RWPE2 (cell line): ENCODE measurements at regions not wholly inside any gene's neighbourhood (a gene's known extent, or its start where the extent isn't known, plus 50 kb on each side); places are given as distances from the start of the nearest gene placed in this dataset.

Source experiments
- ATAC-seq: fragments of 200-7000 bp; cut with Tn5 transposase; 3 replicates; pipeline ENCODE4 v1.9.1; 2021; ENCODE audit warnings: low read depth
- DNase-seq: peaks from one replicate; pipeline ENCODE4 v3.0.0-alpha.2; 2020; ENCODE audit warnings: low spot score
- H3K27ac ChIP-seq: fragments of 450-650 bp; 2 replicates; pipeline ENCODE4 v1.5.1; 2017; ENCODE audit warnings: mild to moderate bottlenecking; ENCODE audit not compliant: poor library complexity, severe bottlenecking
- H3K27me3 ChIP-seq: fragments of 250-450 bp; sonication (Bioruptor Pico); 2 replicates; pipeline ENCODE4 v1.5.1; 2021; ENCODE audit warnings: mild to moderate bottlenecking, moderate library complexity; ENCODE audit not compliant: insufficient read depth, poor library complexity, severe bottlenecking
- H3K36me3 ChIP-seq: fragments of 250-450 bp; sonication (Bioruptor Pico); 2 replicates; pipeline ENCODE4 v1.5.1; 2020; ENCODE audit warnings: low read depth, mild to moderate bottlenecking, moderate library complexity
- H3K4me1 ChIP-seq: fragments of 250-450 bp; sonication (Bioruptor Pico); 2 replicates; pipeline ENCODE4 v1.5.1; 2021; ENCODE audit warnings: mild to moderate bottlenecking, moderate library complexity; ENCODE audit not compliant: insufficient read depth, poor library complexity, severe bottlenecking
- H3K4me3 ChIP-seq: fragments of 250-450 bp; sonication (Bioruptor Pico); 2 replicates; pipeline ENCODE4 v1.5.1; 2021; ENCODE audit warnings: mild to moderate bottlenecking, moderate library complexity; ENCODE audit not compliant: severe bottlenecking
- H3K9me3 ChIP-seq: fragments of 250-450 bp; sonication (Bioruptor Pico); 2 replicates; pipeline ENCODE4 v1.5.1; 2021; ENCODE audit warnings: mild to moderate bottlenecking, moderate library complexity; ENCODE audit not compliant: severe bottlenecking
- CTCF ChIP-seq: fragments of 450-650 bp; IDR thresholded peaks from one replicate; pipeline ENCODE4 v1.5.1; 2017; ENCODE audit warnings: mild to moderate bottlenecking, moderate library complexity; ENCODE audit not compliant: poor library complexity, severe bottlenecking

- no peaks in the 10 kb centered on the region for H3K36me3 ChIP-seq
These were observed 491.0 kb upstream of the KLHL29 start for GRCh38 chr2:22893761-22894517.

GRCh38 chr2:22894761-22895160 is 490.2 kb upstream of the KLHL29 start:
- no peak overlapping the region for H3K27ac ChIP-seq
- H3K36me3 ChIP-seq: no peaks in the 10 kb centered on the region
- no peaks in the 10 kb centered on the region for H3K9me3 ChIP-seq
- no peaks in the 10 kb centered on the region for H3K4me1 ChIP-seq
- no peaks in the 10 kb centered on the region for H3K27me3 ChIP-seq
- ATAC-seq (no peak), DNase-seq (no peak)
- no peak for TF ChIP-seq CTCF
- H3K4me3 ChIP-seq: no peak overlapping the region

More at GRCh38 chr2:22893761-22894517, 491.0 kb upstream of the KLHL29 start:
- Histone ChIP-seq H3K4me3 (no peak overlapping the region), H3K27ac (no peak overlapping the region), H3K4me1 (no peaks in the 10 kb centered on the region), H3K27me3 (no peaks in the 10 kb centered on the region), H3K9me3 (no peaks in the 10 kb centered on the region)
- no peak for DNase-seq
- no peak for TF ChIP-seq CTCF
- ATAC-seq: peak; percentile 54; the same call in 1 of the 3 replicates

- no peak for ATAC-seq
- no peaks in the 10 kb centered on the region for H3K4me1 ChIP-seq
- no peak for TF ChIP-seq CTCF
These were observed 487.6 kb upstream of the KLHL29 start for GRCh38 chr2:22897428-22897827.

GRCh38 chr2:22900674-22901073 is 484.3 kb upstream of the KLHL29 start:
- H3K9me3 ChIP-seq: no peaks in the 10 kb centered on the region
- no peak for TF ChIP-seq CTCF
- H3K4me1 ChIP-seq: no peaks in the 10 kb centered on the region
- H3K27me3 ChIP-seq: no peaks in the 10 kb centered on the region
- H3K4me3 ChIP-seq: no peak overlapping the region
- no peak overlapping the region for H3K27ac ChIP-seq
- no peaks in the 10 kb centered on the region for H3K36me3 ChIP-seq
- DNase-seq: no peak
- ATAC-seq: no peak

More at GRCh38 chr2:22897428-22897827, 487.6 kb upstream of the KLHL29 start:
- no peak for DNase-seq
- Histone ChIP-seq H3K36me3 (no peaks in the 10 kb centered on the region), H3K9me3 (no peaks in the 10 kb centered on the region), H3K4me3 (no peak overlapping the region), H3K27ac (no peak overlapping the region), H3K27me3 (no peaks in the 10 kb centered on the region)
